ENCODE measurements at regions not wholly inside any gene's neighbourhood (a gene's known extent, or its start where the extent isn't known, plus 50 kb on each side); places are given as distances from the start of the nearest gene placed in this dataset.

DNA sequence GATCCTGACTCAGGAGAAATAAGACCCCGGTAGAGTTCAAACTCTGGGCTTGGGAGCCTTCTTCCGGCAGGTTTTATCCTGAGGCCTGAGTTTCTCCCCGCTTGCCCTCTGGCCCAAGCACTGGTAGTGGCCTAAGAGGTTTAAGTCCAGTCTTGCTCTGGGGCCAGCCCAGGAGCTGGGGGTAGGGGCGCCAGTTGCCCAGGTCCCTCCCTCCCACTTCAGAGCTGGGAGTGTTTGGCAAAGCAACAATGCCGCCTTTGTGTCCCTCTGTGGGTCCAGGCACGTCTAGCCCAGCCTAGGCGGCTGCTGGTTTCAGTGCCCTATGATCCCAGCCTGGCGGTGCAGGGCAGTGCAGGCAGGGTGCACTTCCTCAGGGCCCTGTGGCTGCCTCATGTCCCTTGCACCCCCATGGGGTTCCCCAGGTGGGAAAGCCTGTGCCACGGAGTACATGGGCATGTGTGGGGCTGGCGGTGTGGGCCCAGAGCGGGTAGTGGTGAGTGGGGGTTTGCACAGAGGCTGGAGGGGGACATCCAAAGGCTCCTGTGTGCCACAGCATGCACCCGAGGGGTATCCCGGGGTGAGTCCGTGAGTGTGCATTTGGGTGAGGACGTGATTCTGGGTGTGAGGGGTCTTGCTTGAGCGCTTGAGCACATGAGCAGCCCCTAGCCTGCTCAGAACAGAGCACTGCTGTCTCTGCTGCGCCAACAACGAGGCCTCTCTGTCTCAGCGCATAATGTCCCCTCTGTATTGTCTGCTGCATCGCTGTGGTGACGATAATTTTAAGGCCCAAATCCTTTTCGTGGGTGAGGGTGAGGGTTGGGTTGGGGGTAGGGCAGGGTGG, 61.7 kb upstream of the PSD2 start:
- H3K27me3 Mint-ChIP-seq: no peaks in the 10 kb centered on the region
- no peak overlapping the region for H3K4me3 Mint-ChIP-seq (ENCODE audit: low read depth)
- H3K4me1 Mint-ChIP-seq (ENCODE audit: low read depth): peaks cover 12% of the 10 kb centered on the region
- no peaks in the 10 kb centered on the region for H3K9me3 Mint-ChIP-seq (ENCODE audit: low read depth)
- TF ChIP-seq, protein P1, sequence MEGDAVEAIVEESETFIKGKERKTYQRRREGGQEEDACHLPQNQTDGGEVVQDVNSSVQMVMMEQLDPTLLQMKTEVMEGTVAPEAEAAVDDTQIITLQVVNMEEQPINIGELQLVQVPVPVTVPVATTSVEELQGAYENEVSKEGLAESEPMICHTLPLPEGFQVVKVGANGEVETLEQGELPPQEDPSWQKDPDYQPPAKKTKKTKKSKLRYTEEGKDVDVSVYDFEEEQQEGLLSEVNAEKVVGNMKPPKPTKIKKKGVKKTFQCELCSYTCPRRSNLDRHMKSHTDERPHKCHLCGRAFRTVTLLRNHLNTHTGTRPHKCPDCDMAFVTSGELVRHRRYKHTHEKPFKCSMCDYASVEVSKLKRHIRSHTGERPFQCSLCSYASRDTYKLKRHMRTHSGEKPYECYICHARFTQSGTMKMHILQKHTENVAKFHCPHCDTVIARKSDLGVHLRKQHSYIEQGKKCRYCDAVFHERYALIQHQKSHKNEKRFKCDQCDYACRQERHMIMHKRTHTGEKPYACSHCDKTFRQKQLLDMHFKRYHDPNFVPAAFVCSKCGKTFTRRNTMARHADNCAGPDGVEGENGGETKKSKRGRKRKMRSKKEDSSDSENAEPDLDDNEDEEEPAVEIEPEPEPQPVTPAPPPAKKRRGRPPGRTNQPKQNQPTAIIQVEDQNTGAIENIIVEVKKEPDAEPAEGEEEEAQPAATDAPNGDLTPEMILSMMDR (IDR thresholded peaks at IDR 0.05; ENCODE audit: unreplicated experiment): no peak
- no peak for DNase-seq (ENCODE audit: low spot score, unreplicated experiment)
- H3K27ac Mint-ChIP-seq: peak overlapping the region; percentile 88
- H3K36me3 Mint-ChIP-seq (ENCODE audit: insufficient read depth): no peaks in the 10 kb centered on the region

DNA sequence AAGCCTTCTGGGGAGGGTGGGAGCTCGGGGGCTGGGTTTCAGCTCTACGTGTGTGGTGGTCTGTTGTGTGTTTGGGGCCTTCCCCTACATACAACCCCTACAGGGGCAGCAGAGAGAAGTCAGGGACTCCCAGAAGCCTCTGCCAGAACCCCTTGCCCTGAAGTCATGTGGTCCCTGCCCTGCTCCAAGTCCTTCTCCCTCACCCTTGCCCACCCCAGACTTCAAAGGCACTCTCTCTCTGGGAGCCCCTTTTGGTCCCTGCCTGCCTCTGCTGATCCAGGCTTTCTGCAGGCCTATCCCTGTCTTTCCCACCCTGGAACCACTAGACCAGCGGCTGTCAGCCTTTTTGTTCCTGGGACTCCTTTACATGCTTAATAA, 61.1 kb upstream of the PSD2 start:
- no peaks in the 10 kb centered on the region for H3K9me3 Mint-ChIP-seq (ENCODE audit: low read depth)

DNA sequence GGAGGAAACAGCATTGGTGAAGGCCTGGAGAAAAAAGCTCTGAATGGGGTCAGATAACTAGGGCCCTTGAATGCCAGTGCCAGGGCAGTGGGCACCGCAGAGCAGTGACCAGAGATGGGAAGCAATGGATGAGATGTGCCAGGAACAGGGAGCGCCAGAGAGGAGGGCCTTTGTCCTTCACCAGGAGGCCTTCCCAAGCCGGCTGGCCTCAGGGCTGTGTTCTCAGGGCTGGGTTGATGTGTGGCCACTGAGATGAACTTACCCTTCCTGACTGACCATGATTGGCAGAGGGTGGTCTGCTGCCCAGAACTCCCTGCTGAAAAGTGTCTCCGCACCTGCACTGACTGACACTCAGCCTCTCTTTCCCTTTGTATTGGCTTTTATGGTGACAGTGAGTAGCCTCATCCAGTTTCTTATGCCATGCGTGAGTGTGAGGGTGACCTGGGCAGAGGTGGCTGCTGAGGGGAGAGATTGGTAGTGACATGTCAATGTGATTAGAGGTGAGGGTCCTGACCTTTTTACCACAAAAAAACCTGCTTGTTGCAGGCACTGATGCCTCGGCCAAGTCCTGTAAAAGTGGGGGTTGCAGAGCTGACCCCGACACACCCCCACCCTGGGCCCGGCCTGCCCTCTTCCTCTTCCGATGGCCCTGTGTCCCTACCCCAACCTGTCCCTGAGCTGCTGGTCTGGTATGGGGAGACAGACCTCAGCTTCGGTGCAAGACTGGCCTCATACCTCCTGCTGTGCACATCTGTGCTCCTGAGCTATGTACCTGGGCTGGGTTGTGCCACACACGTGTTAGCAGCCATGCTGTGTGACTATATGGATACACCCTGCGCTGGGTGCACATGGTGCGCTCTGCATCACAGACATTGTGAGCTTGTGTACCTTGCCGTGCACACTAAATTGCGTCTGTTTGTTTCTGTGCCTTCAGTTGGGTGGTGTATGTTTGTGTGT, 57.1 kb upstream of the PSD2 start:
- Mint-ChIP-seq H3K27ac (peak overlapping the region; percentile 39), H3K9me3 (ENCODE audit: low read depth) (no peaks in the 10 kb centered on the region), H3K4me3 (ENCODE audit: low read depth) (no peak overlapping the region), H3K27me3 (peaks cover 12% of the 10 kb centered on the region), H3K4me1 (ENCODE audit: low read depth) (peaks cover 11% of the 10 kb centered on the region), H3K36me3 (ENCODE audit: insufficient read depth) (no peaks in the 10 kb centered on the region)
- DNase-seq (ENCODE audit: low spot score, unreplicated experiment): no peak
- TF ChIP-seq, protein P1 (IDR thresholded peaks at IDR 0.05; ENCODE audit: unreplicated experiment): no peak

More for the DNA sequence above, 61.1 kb upstream of the PSD2 start:
- Mint-ChIP-seq H3K36me3 (ENCODE audit: insufficient read depth) (no peaks in the 10 kb centered on the region), H3K27me3 (no peaks in the 10 kb centered on the region), H3K4me1 (ENCODE audit: low read depth) (peaks cover 14% of the 10 kb centered on the region), H3K27ac (no peak overlapping the region), H3K4me3 (ENCODE audit: low read depth) (no peak overlapping the region)
- no peak for DNase-seq (ENCODE audit: low spot score, unreplicated experiment)
- TF ChIP-seq, protein P1 (IDR thresholded peaks at IDR 0.05; ENCODE audit: unreplicated experiment): no peak

DNA sequence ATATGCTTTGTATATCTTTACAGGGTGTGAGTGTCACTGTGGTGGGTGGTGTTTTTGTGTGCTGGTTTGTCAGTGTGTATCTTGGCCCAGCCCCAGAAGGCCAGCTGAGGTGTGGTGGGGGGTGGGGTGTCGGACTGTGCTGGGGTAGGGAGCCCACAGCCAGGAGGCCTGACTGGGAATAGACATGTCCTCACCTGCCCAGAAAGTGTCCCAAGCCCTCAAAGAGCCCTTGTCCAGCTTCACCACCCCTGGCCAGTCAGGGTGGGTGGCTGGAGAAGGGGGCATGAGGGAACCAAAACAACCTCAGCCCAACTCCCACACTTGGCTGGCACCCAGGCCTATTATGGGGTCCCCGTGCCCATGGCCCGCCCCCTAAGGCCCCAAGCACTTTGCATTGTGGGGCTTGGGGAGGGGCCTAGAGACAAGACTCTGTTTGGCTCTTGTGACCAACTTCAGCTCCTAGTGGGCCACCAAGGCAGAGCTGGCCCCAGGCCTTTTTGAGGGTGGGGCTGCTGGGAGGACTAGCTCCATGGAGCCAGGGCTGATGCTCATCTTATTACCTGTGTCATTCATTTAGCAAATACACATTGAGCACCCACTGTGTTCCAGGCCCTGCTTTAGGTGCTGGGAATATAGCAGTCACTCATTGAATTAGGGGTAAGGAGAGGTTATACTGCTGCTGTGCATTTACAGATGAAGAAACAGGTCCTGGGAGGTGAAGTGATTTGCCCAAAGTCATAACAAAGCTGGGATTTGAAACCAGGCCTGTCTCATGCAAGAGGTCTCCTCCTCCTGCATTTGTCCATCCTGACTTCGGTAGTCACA, 56.2 kb upstream of the PSD2 start:
- Mint-ChIP-seq H3K36me3 (ENCODE audit: insufficient read depth) (no peaks in the 10 kb centered on the region), H3K27ac (peak overlapping the region; percentile 39), H3K9me3 (ENCODE audit: low read depth) (no peaks in the 10 kb centered on the region), H3K27me3 (peaks cover 19% of the 10 kb centered on the region), H3K4me3 (ENCODE audit: low read depth) (no peak overlapping the region), H3K4me1 (ENCODE audit: low read depth) (peaks cover 8% of the 10 kb centered on the region)
- DNase-seq (ENCODE audit: low spot score, unreplicated experiment): no peak
- TF ChIP-seq, protein P1 (IDR thresholded peaks at IDR 0.05; ENCODE audit: unreplicated experiment): no peak
